Spleen (tissue), 11 donors: ENCODE measurements at regions not wholly inside any gene's neighbourhood (a gene's known extent, or its start where the extent isn't known, plus 50 kb on each side); places are given as distances from the start of the nearest gene placed in this dataset.

Experiments used
- DNase-seq: peaks from one replicate; pipeline ENCODE4 v3.0.0-alpha.2; 2020
- H3K27ac ChIP-seq, 8 donors: fragments of 200-600 bp; sonication (generic) in 7 of 8; 1 replicate in 4 of 8; 2 replicates in 4 of 8; pipeline versions ENCODE4 v1.5.0 to v1.8.0; 2016 to 2021; ENCODE audit warnings: inconsistent platforms in 4 of 8, mild to moderate bottlenecking in 4 of 8, moderate library complexity in 1 of 8
- H3K27me3 ChIP-seq, 7 donors: fragments of 200-600 bp; sonication (generic) in 6 of 7; replicated peaks in 1 of 7; 1 replicate in 4 of 7; 2 replicates in 3 of 7; pipeline versions ENCODE4 v1.5.0 to v1.8.0; 2016 to 2021; ENCODE audit warnings: inconsistent platforms in 3 of 7, mild to moderate bottlenecking in 1 of 7
- H3K36me3 ChIP-seq, 6 donors: fragments of 200-600 bp; sonication (generic) in 5 of 6; 1 replicate in 4 of 6; 2 replicates in 2 of 6; pipeline versions ENCODE4 v1.5.0 to v1.8.0; 2016 to 2021; ENCODE audit warnings: inconsistent platforms in 2 of 6
- H3K4me1 ChIP-seq, 6 donors: fragments of 200-600 bp; sonication (generic) in 5 of 6; 1 replicate in 3 of 6; 2 replicates in 3 of 6; pipeline versions ENCODE4 v1.5.0 to v1.8.0; 2016 to 2021; ENCODE audit warnings: inconsistent platforms in 3 of 6
- H3K4me3 ChIP-seq, 8 donors: fragments of 200-600 bp; sonication (generic) in 7 of 8; 1 replicate in 4 of 8; 2 replicates in 4 of 8; pipeline versions ENCODE4 v1.5.0 to v1.8.0; 2016 to 2021; ENCODE audit warnings: inconsistent platforms in 4 of 8, mild to moderate bottlenecking in 4 of 8, moderate library complexity in 2 of 8
- H3K9me3 ChIP-seq, 8 donors: fragments of 200-600 bp; sonication (generic) in 7 of 8; 1 replicate in 4 of 8; 2 replicates in 4 of 8; pipeline versions ENCODE4 v1.5.0 to v1.8.0; 2016 to 2021; ENCODE audit warnings: inconsistent platforms in 4 of 8
- CTCF ChIP-seq, 11 experiments: fragments of 200-600 bp in 7 of 11; fragments of 450-650 bp in 4 of 11; sonication (generic) in 4 of 11; IDR thresholded peaks in 8 of 11; conservative IDR thresholded peaks in 3 of 11; 1 replicate in 7 of 11; 2 replicates in 4 of 11; pipeline versions ENCODE4 v1.4.0 to v1.8.0; 2016 to 2021; ENCODE audit warnings: antibody characterized with exemption in 11 of 11, inconsistent platforms in 4 of 11, mild to moderate bottlenecking in 1 of 11
- POLR2A ChIP-seq, 3 donors: fragments of 450-650 bp; IDR thresholded peaks; one replicate each; pipeline ENCODE4 v1.5.1; 2017; ENCODE audit warnings: antibody characterized with exemption in 3 of 3, mild to moderate bottlenecking in 1 of 3
- POLR2AphosphoS5 ChIP-seq, 3 donors: sonication (generic); formaldehyde crosslinking; IDR thresholded peaks; one replicate each; pipeline ENCODE4 v1.5.1; 2017; ENCODE audit warnings: antibody characterized with exemption in 3 of 3
- WGBS, 5 donors: extraction: QIAGEN DNeasy Blood & Tissue Kit in 3 of 5; methylation state at CpG; one replicate each; pipeline versions ENCODE4 v1.1.5 to v1.1.7; 2013 to 2018; 5-methylcytosine and 5-hydroxymethylcytosine counted together
- intact Hi-C: fragments of 100-400 bp; cut with DNase I; formaldehyde crosslinking; loops from one replicate; pipeline ENCODE4 v1.15.0; 2023; ENCODE audit warnings: low total_unique reads
- donor health status: healthy with polysubstance abuse.
- donor health status: DM: no; HTN: no; CAD: no; lungs with moderate emphysema.
- donor health status: DM: no; HTN: no; CAD: no.
- donor health status: Bipolar disorder and iron deficiency.
- donor health status: healthy.
- donor health status: DM: no; HTN: no; CAD: no.
- donor health status: DM: yes; HTN: yes; CAD: no.

GRCh38 chr10:118523775-118524174 lies 71.7 kb downstream of the PRLHR start:
- Histone ChIP-seq H3K4me1 (no peaks in the 10 kb centered on the region), H3K36me3 (no peaks in the 10 kb centered on the region), H3K27ac (no peak overlapping the region), H3K27me3 (peaks cover 0 to 13% (median 0%) of the 10 kb centered on the region in 7 donors), H3K9me3 (peaks cover 0 to 7% (median under 1%) of the 10 kb centered on the region in 8 donors), H3K4me3 (no peak overlapping the region)
- 61 to 83% (median 64%) methylated on average over 2 of the region's 2 CpGs for WGBS, 5 donors
- TF ChIP-seq CTCF (IDR thresholded peaks at IDR 0.05 in 8 of 11, conservative IDR thresholded peaks at IDR 0.05 in 3 of 11) (no peak), POLR2A (IDR thresholded peaks at IDR 0.05) (no peak), POLR2AphosphoS5 (IDR thresholded peaks at IDR 0.05) (no peak)
- DNase-seq: no peak
- intact Hi-C loops: no loop called here

- WGBS, 5 donors: 35 to 51% (median 41%) methylated on average over 2 of the region's 2 CpGs
- intact Hi-C loops: no loop called here
- TF ChIP-seq POLR2A (IDR thresholded peaks at IDR 0.05) (no peak), POLR2AphosphoS5 (IDR thresholded peaks at IDR 0.05) (no peak), CTCF (IDR thresholded peaks at IDR 0.05 in 8 of 11, conservative IDR thresholded peaks at IDR 0.05 in 3 of 11) (no peak)
- DNase-seq: no peak
- H3K4me1 ChIP-seq: no peaks in the 10 kb centered on the region
- peaks cover 0 to 13% (median 0%) of the 10 kb centered on the region in 7 donors for H3K27me3 ChIP-seq
- H3K4me3 ChIP-seq: no peak overlapping the region
- no peak overlapping the region for H3K27ac ChIP-seq
- H3K36me3 ChIP-seq: no peaks in the 10 kb centered on the region
- peaks cover 0 to 15% (median 7%) of the 10 kb centered on the region in 8 donors for H3K9me3 ChIP-seq
Measured at GRCh38 chr10:118522791-118523498, 72.5 kb downstream of the PRLHR start.

GRCh38 chr10:118521415-118522117 lies 73.9 kb downstream of the PRLHR start:
- DNase-seq: no peak
- TF ChIP-seq CTCF (IDR thresholded peaks at IDR 0.05 in 8 of 11, conservative IDR thresholded peaks at IDR 0.05 in 3 of 11) (no peak), POLR2A (IDR thresholded peaks at IDR 0.05) (no peak), POLR2AphosphoS5 (IDR thresholded peaks at IDR 0.05) (no peak)
- WGBS, 5 donors: 67 to 81% (median 71%) methylated on average over 5 of the region's 5 CpGs
- Histone ChIP-seq H3K4me3 (no peak overlapping the region), H3K36me3 (no peaks in the 10 kb centered on the region), H3K27ac (no peak overlapping the region), H3K9me3 (peaks cover 0 to 22% (median 14%) of the 10 kb centered on the region in 8 donors), H3K4me1 (no peaks in the 10 kb centered on the region), H3K27me3 (peaks cover 0 to 13% (median 0%) of the 10 kb centered on the region in 7 donors)
- intact Hi-C loops: no loop called here

GRCh38 chr10:118520116-118520742 lies 75.2 kb downstream of the PRLHR start:
- Histone ChIP-seq H3K27me3 (peaks cover 0 to 13% (median 0%) of the 10 kb centered on the region in 7 donors), H3K27ac (no peak overlapping the region), H3K4me3 (no peak overlapping the region), H3K9me3 (peaks cover 0 to 22% (median 14%) of the 10 kb centered on the region in 8 donors), H3K4me1 (no peaks in the 10 kb centered on the region), H3K36me3 (no peaks in the 10 kb centered on the region)
- no peak for DNase-seq
- intact Hi-C loops: no loop called here
- TF ChIP-seq POLR2A (IDR thresholded peaks at IDR 0.05): no peak
- no peak for TF ChIP-seq POLR2AphosphoS5 (IDR thresholded peaks at IDR 0.05)
- TF ChIP-seq CTCF (IDR thresholded peaks at IDR 0.05 in 8 of 11, conservative IDR thresholded peaks at IDR 0.05 in 3 of 11): no peak
- WGBS, 5 donors: 82 to 90% (median 84%) methylated on average over 6 of the region's 6 CpGs
